Adrenal gland (tissue), 9 donors: ENCODE measurements at regions not wholly inside any gene's neighbourhood (a gene's known extent, or its start where the extent isn't known, plus 50 kb on each side); places are given as distances from the start of the nearest gene placed in this dataset.

Experiments used
- DNase-seq, 7 donors: peaks; one replicate each; pipeline ENCODE4 v3.0.0-alpha.2; 2019 to 2020
- H3K27ac ChIP-seq, 5 donors: fragments of 200-600 bp; sonication (generic) in 4 of 5; 1 replicate in 3 of 5; 2 replicates in 2 of 5; pipeline versions ENCODE4 v1.5.1 to v1.8.0; 2016 to 2020; ENCODE audit warnings: mild to moderate bottlenecking in 1 of 5
- H3K27me3 ChIP-seq: fragments of 200-600 bp; 2 replicates; pipeline ENCODE4 v1.8.0; 2021
- H3K36me3 ChIP-seq, 2 donors: fragments of 200-600 bp; replicated peaks in 1 of 2; 1 replicate in 1 of 2; 2 replicates in 1 of 2; pipeline versions ENCODE4 v1.5.1 to v1.8.0; 2018 to 2022
- H3K4me1 ChIP-seq, 2 donors: fragments of 200-600 bp; replicated peaks in 1 of 2; 1 replicate in 1 of 2; 2 replicates in 1 of 2; pipeline versions ENCODE4 v1.5.1 to v1.8.0; 2018 to 2021
- H3K4me3 ChIP-seq, 4 donors: fragments of 200-600 bp; sonication (generic) in 3 of 4; one replicate each; pipeline ENCODE4 v1.5.1; 2016 to 2018
- H3K9me3 ChIP-seq, 3 donors: fragments of 200-600 bp; sonication (generic) in 1 of 3; replicated peaks in 1 of 3; 1 replicate in 2 of 3; 2 replicates in 1 of 3; pipeline versions ENCODE4 v1.5.1 to v1.8.0; 2016 to 2021
- POLR2A ChIP-seq, 2 donors: fragments of 450-650 bp; IDR thresholded peaks; one replicate each; pipeline ENCODE4 v1.6.1; 2017; ENCODE audit warnings: antibody characterized with exemption in 2 of 2, mild to moderate bottlenecking in 2 of 2, moderate library complexity in 1 of 2
- WGBS, 4 donors: extraction: QIAGEN DNeasy Blood & Tissue Kit in 2 of 4; methylation state at CpG; one replicate each; pipeline versions ENCODE4 v1.1.5 to v1.1.7; 2013 to 2017; 5-methylcytosine and 5-hydroxymethylcytosine counted together
- intact Hi-C, 2 donors: fragments of 100-400 bp; cut with DNase I; formaldehyde crosslinking; loops; one replicate each; pipeline versions ENCODE4 v1.14.1 to v1.15.0; 2022 to 2023
- TF ChIP-seq, protein P1 (sequence below), 6 experiments: fragments of 450-650 bp in 4 of 6; fragments of 200-600 bp in 2 of 6; sonication (generic) in 1 of 6; IDR thresholded peaks; 1 replicate in 5 of 6; 2 replicates in 1 of 6; pipeline versions ENCODE4 v1.5.1 to v1.8.0; 2016 to 2021; ENCODE audit warnings: antibody characterized with exemption in 6 of 6, mild to moderate bottlenecking in 2 of 6, moderate library complexity in 1 of 6
- donor health status: healthy with polysubstance abuse.
- donor health status: Bipolar disorder and iron deficiency.
- donor health status: DM: yes; HTN: yes; CAD: no.
- donor health status: DM: no; HTN: no; CAD: no.
- donor health status: DM: no; HTN: no; CAD: no.

DNA sequence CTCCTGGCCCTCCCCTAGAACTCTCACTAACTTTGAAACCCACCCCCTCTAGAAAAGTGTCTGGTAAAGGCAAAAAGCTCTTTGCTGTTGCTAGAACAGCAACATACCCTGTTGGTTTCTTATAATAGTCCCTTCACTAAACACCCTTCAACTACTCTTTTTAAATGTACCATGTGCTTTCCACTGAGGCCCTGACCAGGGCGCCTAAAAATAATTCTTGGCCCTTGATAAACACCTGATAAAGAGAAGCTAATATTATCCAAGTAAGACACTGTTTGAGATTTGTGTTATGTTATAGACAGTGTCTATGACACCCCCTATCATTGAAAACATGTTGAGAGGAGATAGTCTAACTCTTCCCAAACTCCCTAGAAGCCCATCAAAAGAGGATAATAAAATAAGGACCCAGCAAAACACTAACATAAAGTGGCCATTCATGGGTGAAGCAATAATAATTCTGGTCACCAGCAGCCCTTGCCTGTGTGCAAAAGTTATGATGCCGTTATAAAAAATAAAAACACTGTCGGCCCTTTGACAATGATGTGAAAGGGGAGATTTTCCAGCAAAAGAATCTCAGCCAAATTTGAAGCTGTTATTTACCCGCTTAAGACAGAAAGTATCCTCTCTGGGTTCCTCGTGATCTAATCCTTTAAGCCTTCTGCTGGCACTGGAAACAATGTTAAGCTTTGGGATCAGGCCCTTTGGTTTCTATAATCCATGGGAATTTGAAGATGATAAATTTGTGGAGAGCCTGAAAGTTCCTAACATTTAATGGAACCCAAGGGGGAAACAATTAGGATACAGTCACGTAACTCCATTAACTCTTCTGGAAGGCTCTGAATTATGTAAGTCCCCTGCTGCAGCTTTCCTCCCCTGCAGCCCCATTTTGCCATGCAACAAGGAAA, 122.6 kb upstream of the PLCB4 start:
- intact Hi-C loops, result no loop called here
- TF ChIP-seq POLR2A (IDR thresholded peaks at IDR 0.05), result no peak
- TF ChIP-seq, protein P1, sequence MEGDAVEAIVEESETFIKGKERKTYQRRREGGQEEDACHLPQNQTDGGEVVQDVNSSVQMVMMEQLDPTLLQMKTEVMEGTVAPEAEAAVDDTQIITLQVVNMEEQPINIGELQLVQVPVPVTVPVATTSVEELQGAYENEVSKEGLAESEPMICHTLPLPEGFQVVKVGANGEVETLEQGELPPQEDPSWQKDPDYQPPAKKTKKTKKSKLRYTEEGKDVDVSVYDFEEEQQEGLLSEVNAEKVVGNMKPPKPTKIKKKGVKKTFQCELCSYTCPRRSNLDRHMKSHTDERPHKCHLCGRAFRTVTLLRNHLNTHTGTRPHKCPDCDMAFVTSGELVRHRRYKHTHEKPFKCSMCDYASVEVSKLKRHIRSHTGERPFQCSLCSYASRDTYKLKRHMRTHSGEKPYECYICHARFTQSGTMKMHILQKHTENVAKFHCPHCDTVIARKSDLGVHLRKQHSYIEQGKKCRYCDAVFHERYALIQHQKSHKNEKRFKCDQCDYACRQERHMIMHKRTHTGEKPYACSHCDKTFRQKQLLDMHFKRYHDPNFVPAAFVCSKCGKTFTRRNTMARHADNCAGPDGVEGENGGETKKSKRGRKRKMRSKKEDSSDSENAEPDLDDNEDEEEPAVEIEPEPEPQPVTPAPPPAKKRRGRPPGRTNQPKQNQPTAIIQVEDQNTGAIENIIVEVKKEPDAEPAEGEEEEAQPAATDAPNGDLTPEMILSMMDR (IDR thresholded peaks at IDR 0.05), result no peak
- no peak overlapping the region for H3K27ac ChIP-seq

DNA sequence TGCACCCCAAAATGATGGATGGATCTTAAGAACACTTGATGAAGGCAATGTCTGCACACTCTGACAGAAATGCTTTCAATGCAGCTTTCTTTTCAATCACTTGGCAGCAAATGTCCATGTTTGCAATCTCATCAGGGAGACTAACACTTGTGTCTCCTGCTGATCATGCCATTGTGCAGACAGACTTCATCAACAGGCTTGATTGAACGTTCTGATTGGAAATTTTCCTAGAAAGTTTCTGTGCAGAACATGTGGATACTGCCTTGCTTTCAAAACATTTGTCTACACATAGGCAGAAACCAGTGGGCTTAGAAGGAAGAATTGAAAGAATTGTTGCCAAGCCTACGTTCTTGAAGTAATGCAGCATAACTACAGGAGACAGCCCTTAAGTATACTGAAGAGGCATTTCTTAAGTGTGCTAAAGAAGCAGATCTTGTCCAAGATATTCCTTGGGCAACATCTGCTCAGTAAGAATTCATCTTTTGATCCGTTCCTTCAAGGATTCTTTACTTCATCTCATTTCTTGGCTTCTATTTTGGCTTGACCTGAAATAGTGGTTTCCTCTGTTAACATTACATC, 120.4 kb upstream of the PLCB4 start:
- no peaks in the 10 kb centered on the region for H3K9me3 ChIP-seq
- DNase-seq, result no peak
- H3K36me3 ChIP-seq, result no peaks in the 10 kb centered on the region
- 63 to 77% (median 70%) methylated on average over 3 of the region's 3 CpGs for WGBS, 4 donors
- H3K27me3 ChIP-seq, result no peaks in the 10 kb centered on the region
- TF ChIP-seq POLR2A (IDR thresholded peaks at IDR 0.05), result no peak
- TF ChIP-seq, protein P1 (IDR thresholded peaks at IDR 0.05), result no peak
- no peaks in the 10 kb centered on the region for H3K4me1 ChIP-seq
- intact Hi-C loops, result no loop called here
- H3K4me3 ChIP-seq, result no peak overlapping the region
- H3K27ac ChIP-seq, result no peak overlapping the region

More for the DNA sequence above, 122.6 kb upstream of the PLCB4 start:
- no peak overlapping the region for H3K4me3 ChIP-seq
- H3K27me3 ChIP-seq, result no peaks in the 10 kb centered on the region
- H3K36me3 ChIP-seq, result no peaks in the 10 kb centered on the region
- no peak for DNase-seq
- H3K4me1 ChIP-seq, result no peaks in the 10 kb centered on the region
- 65 to 78% (median 73%) methylated on average over 6 of the region's 6 CpGs for WGBS, 4 donors
- H3K9me3 ChIP-seq, result no peaks in the 10 kb centered on the region

DNA sequence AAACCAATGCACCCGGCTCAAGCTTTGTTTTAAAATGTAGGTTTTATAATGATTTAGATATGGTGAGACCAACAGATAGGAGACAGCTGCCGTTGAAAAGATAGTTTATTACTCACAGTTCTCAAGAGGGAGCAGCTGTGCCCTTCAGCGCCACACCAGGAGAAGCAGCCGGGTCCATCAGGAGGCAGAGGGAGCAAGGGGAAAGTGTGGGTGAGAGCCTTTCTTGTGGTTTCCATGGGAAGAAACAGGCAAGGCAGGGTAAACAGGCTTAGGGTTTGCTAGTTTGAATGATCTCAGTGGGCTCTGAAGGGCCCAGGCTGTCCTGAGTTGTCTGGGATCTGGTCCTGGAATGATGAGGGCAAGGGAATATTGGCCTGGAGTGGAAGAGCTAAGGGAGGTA, 117.7 kb upstream of the PLCB4 start:
- Histone ChIP-seq H3K36me3 (no peaks in the 10 kb centered on the region), H3K27ac (no peak overlapping the region), H3K9me3 (no peaks in the 10 kb centered on the region), H3K4me3 (no peak overlapping the region), H3K4me1 (no peaks in the 10 kb centered on the region), H3K27me3 (no peaks in the 10 kb centered on the region)
- 88 to 97% (median 89%) methylated on average over 4 of the region's 4 CpGs for WGBS, 4 donors
- DNase-seq, result no peak
- TF ChIP-seq POLR2A (IDR thresholded peaks at IDR 0.05), result no peak
- TF ChIP-seq, protein P1 (IDR thresholded peaks at IDR 0.05), result no peak
- intact Hi-C loops, result no loop called here

DNA sequence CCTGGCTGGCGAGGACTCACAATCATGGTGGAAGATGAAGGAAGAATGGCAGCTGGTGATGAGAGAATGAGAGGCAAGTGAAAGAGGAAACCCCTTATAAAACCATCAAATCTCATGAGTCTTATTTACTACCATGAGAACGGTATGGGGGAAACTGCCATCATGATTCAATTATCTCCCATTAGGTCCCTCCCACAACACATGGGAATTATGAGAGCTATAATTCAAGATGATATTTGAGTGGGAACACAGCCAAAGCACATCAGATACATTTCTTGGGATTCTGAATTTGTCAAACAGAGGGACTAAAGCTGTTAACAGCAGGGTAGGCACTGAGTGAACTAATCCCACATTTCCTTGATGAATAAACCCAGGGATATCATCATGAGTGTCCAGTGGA, 116.2 kb upstream of the PLCB4 start:
- WGBS, 4 donors, result 68 to 74% (median 69%) methylated on average over 2 of the region's 2 CpGs
- no peak for TF ChIP-seq POLR2A (IDR thresholded peaks at IDR 0.05)
- TF ChIP-seq, protein P1 (IDR thresholded peaks at IDR 0.05), result no peak
- no peaks in the 10 kb centered on the region for H3K27me3 ChIP-seq

More for the DNA sequence above, 116.2 kb upstream of the PLCB4 start:
- H3K9me3 ChIP-seq, result no peaks in the 10 kb centered on the region
- no peaks in the 10 kb centered on the region for H3K4me1 ChIP-seq
- intact Hi-C loops, result no loop called here
- no peak overlapping the region for H3K4me3 ChIP-seq
- no peaks in the 10 kb centered on the region for H3K36me3 ChIP-seq
- DNase-seq, result no peak
- no peak overlapping the region for H3K27ac ChIP-seq
